GM12878 (cell line): ENCODE measurements at regions not wholly inside any gene's neighbourhood (a gene's known extent, or its start where the extent isn't known, plus 50 kb on each side); places are given as distances from the start of the nearest gene placed in this dataset.

Source experiments
- ATAC-seq: fragments of 200-7000 bp; cut with Tn5 transposase; 3 replicates; pipeline ENCODE4 v1.9.1; 2020; ENCODE audit warnings: mild to moderate bottlenecking, moderate library complexity
- BruUV-seq: library from RNA; stranded (reverse); fragments of 400-500 nt; replicated peaks from 2 replicates; lab custom pipeline; 2021; lab: Mats Ljungman, UMichigan
- CTCF ChIA-PET: fragments of 300-600 bp; sonication (Branson Sonifier 250); formaldehyde crosslinking; extraction: SDS; loops from one replicate; lab custom pipeline; 2021; ENCODE audit warnings: inconsistent platforms; lab: Yijun Ruan, JAX
- POLR2A ChIA-PET: fragments of 350-600 bp; formaldehyde crosslinking; extraction: SDS; loops from one replicate; lab custom pipeline; 2021; ENCODE audit warnings: inconsistent platforms; lab: Charles Lee
- RAD21 ChIA-PET: fragments of 300-600 bp; sonication (Branson Sonifier 250); formaldehyde crosslinking; loops from one replicate; lab custom pipeline; 2023; ENCODE audit warnings: antibody characterized with exemption; ENCODE audit not compliant: unreplicated experiment; lab: Charles Lee
- SMC1A ChIA-PET: fragments of 300-600 bp; sonication (Branson Sonifier 250); formaldehyde crosslinking; loops from one replicate; lab custom pipeline; 2023; ENCODE audit not compliant: unreplicated experiment, uncharacterized antibody; lab: Charles Lee
- DNase-seq: peaks from one replicate; pipeline ENCODE4 v3.0.0-alpha.2; 2011; ENCODE audit warnings: low read depth, low spot score
- FAIRE-seq: peaks from 3 replicates; lab custom pipeline; 2011; peaks lifted over from hg19 to GRCh38; lab: Jason Lieb, UNC
- H2AFZ ChIP-seq: 2 replicates; pipeline ENCODE4 v1.6.0; 2011; ENCODE audit warnings: low read depth, low read length, control low read depth; ENCODE audit not compliant: control insufficient read depth
- H3K27ac ChIP-seq: 2 replicates; pipeline ENCODE4 v1.5.1; 2011; ENCODE audit warnings: control low read depth; ENCODE audit not compliant: control insufficient read depth, insufficient read depth
- H3K27me3 ChIP-seq, 2 experiments: replicated peaks in 1 of 2; 2 replicates each; pipeline versions ENCODE4 v1.6.0 to v1.6.1; 2011; ENCODE audit warnings: low read length in 1 of 2; ENCODE audit not compliant: control insufficient read depth in 2 of 2, insufficient read depth in 2 of 2
- H3K36me3 ChIP-seq, 2 experiments: 2 replicates each; pipeline ENCODE4 v1.5.1; 2011; ENCODE audit warnings: low read length in 1 of 2; ENCODE audit not compliant: control insufficient read depth in 2 of 2, insufficient read depth in 2 of 2
- H3K4me1 ChIP-seq: 2 replicates; pipeline ENCODE4 v1.6.1; 2011; ENCODE audit warnings: mild to moderate bottlenecking, low read length, moderate library complexity, mixed read lengths; ENCODE audit not compliant: control insufficient read depth, insufficient read depth
- H3K4me2 ChIP-seq: 2 replicates; pipeline ENCODE4 v1.6.0; 2011; ENCODE audit warnings: control low read depth; ENCODE audit not compliant: control insufficient read depth, insufficient read depth
- H3K4me3 ChIP-seq: fragments of 200-600 bp; sonication (generic); 2 replicates; pipeline ENCODE4 v1.5.1; 2016
- H3K79me2 ChIP-seq: 2 replicates; pipeline ENCODE4 v1.6.0; 2011; ENCODE audit warnings: low read length; ENCODE audit not compliant: control insufficient read depth, insufficient read depth
- H3K9ac ChIP-seq: 2 replicates; pipeline ENCODE4 v1.8.0; 2011; ENCODE audit warnings: low read length, control low read depth, mixed read lengths; ENCODE audit not compliant: control insufficient read depth, insufficient read depth
- H3K9me3 ChIP-seq: replicated peaks from 3 replicates; pipeline ENCODE4 v1.5.1; 2011; ENCODE audit warnings: mild to moderate bottlenecking, low read length; ENCODE audit not compliant: control insufficient read depth, insufficient read depth
- H4K20me1 ChIP-seq: 2 replicates; pipeline ENCODE4 v1.6.0; 2011; ENCODE audit not compliant: control insufficient read depth, insufficient read depth
- ASH2L ChIP-seq: fragments of 300-600, 200-600 bp; sonication (generic); IDR thresholded peaks from 2 replicates; pipeline ENCODE4 v1.6.1; 2017; ENCODE audit warnings: low read depth, mild to moderate bottlenecking, borderline replicate concordance
- E2F4 ChIP-seq: IDR thresholded peaks from 2 replicates; pipeline ENCODE4 v1.6.1; 2012; ENCODE audit warnings: low read depth, low read length, improper control_type of control experiment
- NKRF ChIP-seq: fragments of 450-650 bp; conservative IDR thresholded peaks from 2 replicates; pipeline ENCODE4 v1.6.1; 2017; ENCODE audit warnings: mild to moderate bottlenecking, moderate library complexity
- POU2F2 ChIP-seq: IDR thresholded peaks from 3 replicates; pipeline ENCODE4 v1.6.1; 2011; ENCODE audit warnings: low read depth, mild to moderate bottlenecking, low read length, borderline replicate concordance
- TAF1 ChIP-seq: IDR thresholded peaks from 2 replicates; pipeline ENCODE4 v1.6.1; 2011; ENCODE audit warnings: mild to moderate bottlenecking, low read depth, low read length, borderline replicate concordance
- WGBS: methylation state at CpG from one replicate; pipeline ENCODE4 v1.1.6; 2016; ENCODE audit warnings: low lambda C conversion rate; ENCODE audit not compliant: insufficient replicate concordance, insufficient coverage; ENCODE audit errors: missing lambda C conversion rate; 5-methylcytosine and 5-hydroxymethylcytosine counted together
- in situ Hi-C: fragments of 300-500 bp; cut with MboI; formaldehyde crosslinking; loops from 9 replicates; pipeline ENCODE4 v1.14.3; 2018; ENCODE audit warnings: mixed read lengths
- intact Hi-C: fragments of 100-400 bp; cut with micrococcal nuclease; formaldehyde crosslinking; loops from one replicate; pipeline ENCODE4 v1.14.2; 2022; ENCODE audit not compliant: unreplicated experiment

- BruUV-seq, result no TSS peak
- no peak overlapping the region for H3K27ac ChIP-seq
- no peak for DNase-seq
- ChIA-PET CTCF (no interaction called here), SMC1A (interaction anchor here (0.6 kb wide), 1 partner anchor 38 kb away, joined by 3 read pairs; no protein-coding TSS in a partner anchor), POLR2A (no interaction called here), RAD21 (no interaction called here)
- H3K9ac ChIP-seq, result no peak overlapping the region
- no peak for ATAC-seq
- TF ChIP-seq NKRF (no peak), E2F4 (no peak), POU2F2 (no peak), TAF1 (no peak), ASH2L (no peak)
- no peaks in the 10 kb centered on the region for H3K4me1 ChIP-seq
- H3K4me2 ChIP-seq, result no peak overlapping the region
- H3K27me3 ChIP-seq, result no peaks in the 10 kb centered on the region
- no peaks in the 10 kb centered on the region for H3K36me3 ChIP-seq
- H2AFZ ChIP-seq, result no peak overlapping the region
- intact Hi-C loops, result no loop called here
- no peaks in the 10 kb centered on the region for H3K9me3 ChIP-seq
- in situ Hi-C loops, result no loop called here
- H3K4me3 ChIP-seq, result no peak overlapping the region
- no peak for FAIRE-seq
- 0% methylated on average over 1 of the region's 1 CpG for WGBS
- no peaks in the 10 kb centered on the region for H4K20me1 ChIP-seq
- H3K79me2 ChIP-seq, result no peaks in the 10 kb centered on the region
Observed at GRCh38 chr18:43819873-43820272, 542.6 kb upstream of the SYT4 start.
